AG09319 (cell line): ENCODE measurements at regions not wholly inside any gene's neighbourhood (a gene's known extent, or its start where the extent isn't known, plus 50 kb on each side); places are given as distances from the start of the nearest gene placed in this dataset.

ENCODE experiments used
- DNase-seq: peaks from one replicate; pipeline ENCODE4 v3.0.0-alpha.2; 2010; ENCODE audit warnings: low read depth; ENCODE audit errors: extremely low read depth
- TF ChIP-seq, protein P1 (sequence below): IDR thresholded peaks from 2 replicates; pipeline ENCODE4 v1.5.1; 2011; ENCODE audit warnings: low read depth, mild to moderate bottlenecking, inconsistent platforms, low read length, moderate library complexity

DNA sequence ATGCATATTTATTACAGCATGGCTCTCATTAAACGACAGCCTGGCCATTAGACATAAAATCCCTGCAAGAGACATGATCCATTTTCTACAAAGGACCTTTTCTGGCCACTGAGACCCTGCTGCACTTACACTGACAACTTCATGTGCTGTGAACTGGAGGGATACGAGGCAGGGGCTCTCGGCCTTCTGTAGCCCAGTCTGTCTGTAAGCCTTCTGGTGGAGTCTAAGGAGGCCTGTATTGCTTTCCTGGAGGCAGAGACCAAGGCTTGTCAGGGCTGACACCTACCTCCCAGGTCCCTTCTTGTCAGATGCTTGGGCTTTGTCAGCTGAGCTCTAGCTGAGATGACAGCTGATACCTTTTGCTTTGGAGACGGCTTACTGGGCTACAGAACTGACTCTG, 776.9 kb upstream of the ARPP21 start:
- no peak for DNase-seq
- TF ChIP-seq, protein P1, sequence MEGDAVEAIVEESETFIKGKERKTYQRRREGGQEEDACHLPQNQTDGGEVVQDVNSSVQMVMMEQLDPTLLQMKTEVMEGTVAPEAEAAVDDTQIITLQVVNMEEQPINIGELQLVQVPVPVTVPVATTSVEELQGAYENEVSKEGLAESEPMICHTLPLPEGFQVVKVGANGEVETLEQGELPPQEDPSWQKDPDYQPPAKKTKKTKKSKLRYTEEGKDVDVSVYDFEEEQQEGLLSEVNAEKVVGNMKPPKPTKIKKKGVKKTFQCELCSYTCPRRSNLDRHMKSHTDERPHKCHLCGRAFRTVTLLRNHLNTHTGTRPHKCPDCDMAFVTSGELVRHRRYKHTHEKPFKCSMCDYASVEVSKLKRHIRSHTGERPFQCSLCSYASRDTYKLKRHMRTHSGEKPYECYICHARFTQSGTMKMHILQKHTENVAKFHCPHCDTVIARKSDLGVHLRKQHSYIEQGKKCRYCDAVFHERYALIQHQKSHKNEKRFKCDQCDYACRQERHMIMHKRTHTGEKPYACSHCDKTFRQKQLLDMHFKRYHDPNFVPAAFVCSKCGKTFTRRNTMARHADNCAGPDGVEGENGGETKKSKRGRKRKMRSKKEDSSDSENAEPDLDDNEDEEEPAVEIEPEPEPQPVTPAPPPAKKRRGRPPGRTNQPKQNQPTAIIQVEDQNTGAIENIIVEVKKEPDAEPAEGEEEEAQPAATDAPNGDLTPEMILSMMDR: no peak

DNA sequence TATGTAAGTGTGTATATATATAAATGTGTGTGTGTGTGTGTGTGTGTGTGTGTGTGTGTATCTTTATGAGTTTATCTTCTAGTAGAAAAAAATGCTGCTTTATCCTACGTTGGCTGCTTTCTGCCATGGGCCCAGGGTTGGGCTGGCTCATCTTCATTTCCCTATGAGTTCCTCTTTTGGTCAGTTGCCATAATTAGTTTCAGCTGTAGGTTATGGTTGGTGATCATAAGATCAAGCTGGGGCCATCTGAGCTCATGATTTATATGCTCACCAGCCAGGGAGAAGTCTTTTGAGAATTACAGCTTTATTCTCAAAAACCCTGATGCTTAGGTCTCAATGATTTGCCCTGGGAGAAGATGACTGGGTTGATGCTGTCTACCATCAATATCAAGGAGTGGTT, 775.8 kb upstream of the ARPP21 start:
- no peak for DNase-seq
- TF ChIP-seq, protein P1: no peak

DNA sequence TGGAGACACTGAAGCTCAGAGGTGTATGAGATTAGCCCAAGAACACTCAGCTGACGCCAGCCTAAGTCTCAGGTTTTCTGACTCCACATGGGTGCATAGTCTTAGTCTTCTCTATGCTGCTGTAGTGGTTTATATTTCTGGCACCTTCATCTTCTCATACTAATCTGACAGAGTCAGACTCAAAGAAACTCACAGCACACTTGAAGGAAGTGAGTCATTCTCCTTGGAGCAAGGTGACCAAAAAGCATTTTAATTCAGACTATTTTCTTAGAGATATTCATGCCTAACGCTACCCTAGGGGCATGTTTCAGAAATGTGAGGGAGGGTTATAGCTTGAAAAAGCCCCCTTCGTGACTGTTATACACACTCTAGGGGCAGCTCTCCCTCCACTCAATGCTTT, 775.3 kb upstream of the ARPP21 start:
- TF ChIP-seq, protein P1: no peak
- DNase-seq: no peak

DNA sequence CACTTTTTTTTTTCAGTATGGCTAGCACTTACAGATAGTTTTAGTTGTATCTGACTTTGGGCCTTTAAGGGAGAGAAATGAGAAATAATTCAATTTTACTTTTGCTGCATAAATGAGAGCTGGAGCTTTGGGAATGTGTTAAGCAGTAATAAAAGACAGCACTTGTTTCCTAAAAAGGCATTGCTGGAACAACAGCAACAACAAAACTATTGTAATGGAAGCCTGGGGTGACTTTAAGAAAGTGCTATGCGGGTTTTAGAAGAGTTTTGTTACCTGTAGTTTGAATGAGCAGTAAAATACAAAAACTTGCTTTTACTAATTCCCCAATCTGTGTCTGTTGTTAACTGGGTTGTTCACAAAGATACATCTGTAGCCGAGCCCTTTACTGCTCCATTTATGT, 774.0 kb upstream of the ARPP21 start:
- no peak for DNase-seq

DNA sequence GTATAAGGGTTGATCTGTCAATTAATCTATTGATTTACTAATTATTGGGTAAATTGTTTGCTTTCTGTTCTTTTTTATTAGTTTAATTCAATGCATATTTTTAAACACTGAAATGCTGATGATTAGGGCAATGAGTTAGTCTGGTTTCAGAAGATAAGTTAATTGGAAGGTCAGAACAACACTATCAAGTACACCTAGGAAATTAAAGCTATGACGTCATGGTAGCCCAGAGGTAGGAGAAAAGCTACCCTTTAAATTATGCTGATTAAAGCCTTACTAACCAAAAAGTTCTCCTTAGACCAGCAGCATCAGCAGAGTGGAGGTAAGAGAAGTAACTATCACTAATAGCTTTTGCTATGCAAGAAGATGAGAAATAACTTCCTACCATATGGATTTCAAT, 770.4 kb upstream of the ARPP21 start:
- TF ChIP-seq, protein P1: no peak
- no peak for DNase-seq

More for the DNA sequence above, 774.0 kb upstream of the ARPP21 start:
- TF ChIP-seq, protein P1: no peak

DNA sequence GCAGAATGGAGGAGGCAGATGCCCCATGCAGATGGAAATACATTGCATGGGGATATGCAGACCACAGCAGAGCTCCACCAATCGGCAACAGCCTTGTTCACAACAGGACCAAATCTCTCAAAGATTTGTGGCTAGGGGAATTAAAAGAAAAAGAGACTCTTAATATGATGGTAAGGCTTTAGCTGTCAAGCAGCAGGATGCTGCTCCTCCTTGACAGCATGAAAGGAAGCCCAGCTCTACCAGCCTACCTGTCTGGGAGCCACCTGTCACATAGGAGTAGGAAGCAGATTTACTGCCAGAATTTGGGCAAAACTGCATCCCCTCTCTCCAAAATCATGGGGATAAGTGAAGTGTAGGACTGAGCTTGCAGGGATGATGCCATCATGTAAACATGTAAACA, 769.6 kb upstream of the ARPP21 start:
- DNase-seq: no peak
- TF ChIP-seq, protein P1: no peak

DNA sequence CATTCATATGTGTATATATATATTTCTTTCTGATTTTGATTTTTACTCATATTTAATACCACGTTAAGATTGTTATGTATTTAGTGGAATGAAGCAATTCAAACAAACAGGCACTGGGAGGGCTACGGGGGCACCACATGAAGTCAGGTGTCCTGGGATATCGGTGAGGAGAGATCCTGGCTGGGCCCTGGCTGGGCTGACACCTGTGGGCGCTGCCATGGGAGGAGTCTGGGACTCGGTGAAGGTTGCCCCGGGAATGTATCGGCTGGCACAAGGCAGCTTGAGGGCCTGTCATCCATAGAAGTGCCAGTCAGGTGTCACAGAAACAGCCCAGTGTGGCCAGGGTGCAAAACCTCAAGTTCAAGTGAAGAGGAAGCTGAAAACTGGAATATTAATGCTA, 766.9 kb upstream of the ARPP21 start:
- TF ChIP-seq, protein P1: no peak
- no peak for DNase-seq
